ENCODE measurements at regions not wholly inside any gene's neighbourhood (a gene's known extent, or its start where the extent isn't known, plus 50 kb on each side); places are given as distances from the start of the nearest gene placed in this dataset.

DNA sequence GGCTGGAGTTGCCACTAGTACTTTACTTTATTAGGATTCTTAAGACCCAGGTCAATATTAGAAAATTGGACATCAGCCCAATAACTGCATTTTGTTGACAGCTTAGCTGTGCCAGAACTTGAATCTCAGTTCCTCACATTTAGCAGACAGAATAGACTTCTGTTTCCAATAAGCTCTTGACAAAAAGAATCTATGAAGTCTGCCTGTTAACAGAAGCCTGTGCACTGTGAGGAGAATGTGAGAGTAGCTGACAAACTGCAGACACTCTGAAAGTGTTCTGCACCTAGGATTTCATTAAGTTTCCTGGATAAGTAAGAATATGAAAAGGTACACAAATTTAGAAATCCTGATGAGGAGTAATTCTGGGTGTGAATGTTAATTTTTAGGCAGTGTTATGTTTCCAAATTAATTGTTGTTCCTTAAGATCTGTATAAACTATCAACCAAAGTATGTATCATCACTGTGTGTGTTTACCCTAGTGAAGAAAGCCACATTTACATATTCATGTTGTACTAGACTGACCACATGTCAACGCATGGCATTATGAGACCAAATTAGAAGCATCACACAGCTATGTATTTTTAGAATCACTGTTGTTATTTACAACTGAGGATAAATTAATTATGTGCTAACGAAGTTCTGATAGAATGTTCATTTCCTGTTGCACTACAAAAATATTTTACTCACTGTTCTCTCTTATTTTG lies 756.4 kb upstream of the IGFBP7 start:
- Histone ChIP-seq H4K8ac (ENCODE audit: low read depth, low read length) (no peak overlapping the region), H3K4me1 (ENCODE audit: control insufficient read depth, low read depth, low read length) (no peaks in the 10 kb centered on the region), H3K27me3 (ENCODE audit: insufficient read depth, low read length, poor library complexity) (no peaks in the 10 kb centered on the region), H3K36me3 (ENCODE audit: control insufficient read depth, insufficient read depth, low read length) (no peaks in the 10 kb centered on the region), H3K79me2 (ENCODE audit: control insufficient read depth, insufficient read depth, low read length) (no peaks in the 10 kb centered on the region), H3K4me2 (ENCODE audit: low read length) (no peak overlapping the region), H3K9ac (ENCODE audit: low read length) (no peak overlapping the region), H3K4ac (ENCODE audit: low read depth, low read length) (no peak overlapping the region), H3K27ac (ENCODE audit: low read depth, low read length) (no peak overlapping the region), H3K18ac (ENCODE audit: low read length) (no peak overlapping the region), H2BK15ac (replicated peaks; ENCODE audit: low read depth) (no peak overlapping the region), H3K4me3 (ENCODE audit: low read length) (no peak overlapping the region), H2BK120ac (ENCODE audit: low read depth, low read length) (no peak overlapping the region), H3K56ac (ENCODE audit: low read length) (no peak overlapping the region), H2AK5ac (ENCODE audit: low read length) (no peak overlapping the region), H3K23ac (ENCODE audit: low read length) (no peak overlapping the region), H3K79me1 (ENCODE audit: low read length) (no peaks in the 10 kb centered on the region), H2BK5ac (ENCODE audit: low read length) (no peak overlapping the region), H4K5ac (ENCODE audit: low read length) (no peak overlapping the region)
- DNase-seq: no peak
- no CpG with 5 or more reads among the region's 2 CpGs for WGBS (ENCODE audit: extremely low coverage, insufficient coverage, low lambda C conversion rate)

DNA sequence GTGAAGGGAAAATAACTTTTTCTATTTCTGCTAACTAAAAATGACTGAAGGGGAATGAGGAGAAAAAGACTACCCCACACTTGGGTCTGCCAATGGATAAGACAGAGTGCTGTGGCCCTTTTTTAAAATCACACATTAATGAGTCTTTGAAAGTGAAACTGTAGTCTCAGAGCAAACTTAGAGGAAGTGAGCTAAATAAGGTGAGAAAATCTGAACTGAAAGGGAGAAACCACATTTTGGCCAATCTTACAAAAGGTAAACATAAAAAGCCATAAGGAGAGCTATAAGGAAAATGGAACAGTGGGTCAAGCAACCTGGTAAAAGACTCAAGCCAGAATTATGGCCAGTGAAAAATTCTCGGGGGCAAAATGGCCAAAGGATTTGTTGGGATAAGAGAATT lies 755.1 kb upstream of the IGFBP7 start:
- H3K18ac ChIP-seq (ENCODE audit: low read length): no peak overlapping the region
- H2BK5ac ChIP-seq (ENCODE audit: low read length): no peak overlapping the region
- no peak overlapping the region for H2BK15ac ChIP-seq (replicated peaks; ENCODE audit: low read depth)
- H3K56ac ChIP-seq (ENCODE audit: low read length): no peak overlapping the region
- no peaks in the 10 kb centered on the region for H3K36me3 ChIP-seq (ENCODE audit: control insufficient read depth, insufficient read depth, low read length)
- no peaks in the 10 kb centered on the region for H3K4me1 ChIP-seq (ENCODE audit: control insufficient read depth, low read depth, low read length)
- no peak overlapping the region for H4K5ac ChIP-seq (ENCODE audit: low read length)
- H3K79me2 ChIP-seq (ENCODE audit: control insufficient read depth, insufficient read depth, low read length): no peaks in the 10 kb centered on the region
- no peak overlapping the region for H3K4ac ChIP-seq (ENCODE audit: low read depth, low read length)
- H3K27me3 ChIP-seq (ENCODE audit: insufficient read depth, low read length, poor library complexity): no peaks in the 10 kb centered on the region
- no peak overlapping the region for H2AK5ac ChIP-seq (ENCODE audit: low read length)
- H3K79me1 ChIP-seq (ENCODE audit: low read length): no peaks in the 10 kb centered on the region
- H3K27ac ChIP-seq (ENCODE audit: low read depth, low read length): no peak overlapping the region
- no peak overlapping the region for H3K23ac ChIP-seq (ENCODE audit: low read length)
- no peak overlapping the region for H3K4me2 ChIP-seq (ENCODE audit: low read length)
- no peak overlapping the region for H4K8ac ChIP-seq (ENCODE audit: low read depth, low read length)
- no peak overlapping the region for H3K4me3 ChIP-seq (ENCODE audit: low read length)
- DNase-seq: no peak
- no peak overlapping the region for H3K9ac ChIP-seq (ENCODE audit: low read length)
- WGBS (ENCODE audit: extremely low coverage, insufficient coverage, low lambda C conversion rate): no CpG with 5 or more reads among the region's 1 CpG
- no peak overlapping the region for H2BK120ac ChIP-seq (ENCODE audit: low read depth, low read length)

DNA sequence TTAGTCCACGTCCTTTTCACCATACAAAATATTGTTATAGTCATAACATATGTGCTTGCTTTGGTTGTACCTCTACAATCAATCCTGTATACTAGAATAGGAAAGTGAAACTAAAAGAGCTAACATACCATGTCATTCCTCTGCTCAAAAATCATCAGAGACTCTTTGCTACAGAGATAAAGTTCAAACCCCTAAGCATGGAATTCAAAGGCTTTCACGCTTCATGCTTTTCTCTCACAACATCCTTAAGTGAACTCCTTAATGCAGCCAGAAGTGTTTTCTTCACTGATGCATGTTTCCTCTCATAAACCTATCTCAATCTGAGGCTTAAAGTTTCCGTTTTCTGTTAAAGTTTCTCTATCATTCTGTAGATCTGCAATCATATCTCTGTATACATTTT lies 744.6 kb upstream of the IGFBP7 start:
- H3K36me3 ChIP-seq (ENCODE audit: control insufficient read depth, insufficient read depth, low read length): no peaks in the 10 kb centered on the region
- no peak overlapping the region for H2BK5ac ChIP-seq (ENCODE audit: low read length)
- no peak overlapping the region for H3K56ac ChIP-seq (ENCODE audit: low read length)
- no peak overlapping the region for H3K23ac ChIP-seq (ENCODE audit: low read length)
- H3K9ac ChIP-seq (ENCODE audit: low read length): no peak overlapping the region
- H3K27ac ChIP-seq (ENCODE audit: low read depth, low read length): no peak overlapping the region
- no peaks in the 10 kb centered on the region for H3K79me1 ChIP-seq (ENCODE audit: low read length)
- WGBS (ENCODE audit: extremely low coverage, insufficient coverage, low lambda C conversion rate): no CpG with 5 or more reads among the region's 3 CpGs
- no peak overlapping the region for H2AK5ac ChIP-seq (ENCODE audit: low read length)
- no peak overlapping the region for H3K4me2 ChIP-seq (ENCODE audit: low read length)
- H4K8ac ChIP-seq (ENCODE audit: low read depth, low read length): no peak overlapping the region
- H3K4ac ChIP-seq (ENCODE audit: low read depth, low read length): no peak overlapping the region
- no peak overlapping the region for H3K18ac ChIP-seq (ENCODE audit: low read length)
- H3K79me2 ChIP-seq (ENCODE audit: control insufficient read depth, insufficient read depth, low read length): no peaks in the 10 kb centered on the region
- no peak overlapping the region for H3K4me3 ChIP-seq (ENCODE audit: low read length)
- H2BK120ac ChIP-seq (ENCODE audit: low read depth, low read length): no peak overlapping the region
- no peaks in the 10 kb centered on the region for H3K27me3 ChIP-seq (ENCODE audit: insufficient read depth, low read length, poor library complexity)
- H3K4me1 ChIP-seq (ENCODE audit: control insufficient read depth, low read depth, low read length): no peaks in the 10 kb centered on the region
- no peak for DNase-seq
- H2BK15ac ChIP-seq (replicated peaks; ENCODE audit: low read depth): no peak overlapping the region
- no peak overlapping the region for H4K5ac ChIP-seq (ENCODE audit: low read length)

DNA sequence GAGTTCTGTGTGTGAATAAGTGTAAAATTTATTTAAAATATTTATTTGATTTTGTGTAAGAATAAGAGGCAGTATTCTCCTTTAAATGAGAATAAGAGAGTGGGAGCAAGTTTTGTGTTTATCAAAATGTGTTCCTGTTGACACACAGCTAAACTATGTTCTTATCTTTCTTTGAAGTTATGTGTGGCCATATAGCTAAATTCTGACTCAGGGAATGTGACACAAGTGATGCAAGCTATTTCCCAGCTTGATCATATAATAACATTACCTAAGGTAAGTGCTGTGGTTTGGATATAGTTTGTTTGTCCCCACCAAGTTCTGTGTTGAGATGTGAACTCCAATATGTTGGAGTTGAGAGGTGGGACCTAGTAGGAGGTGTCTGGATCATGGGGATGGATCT lies 740.0 kb upstream of the IGFBP7 start:
- Histone ChIP-seq H3K79me1 (ENCODE audit: low read length) (no peaks in the 10 kb centered on the region), H3K4me1 (ENCODE audit: control insufficient read depth, low read depth, low read length) (no peaks in the 10 kb centered on the region), H3K23ac (ENCODE audit: low read length) (no peak overlapping the region), H3K4me2 (ENCODE audit: low read length) (no peak overlapping the region), H4K5ac (ENCODE audit: low read length) (no peak overlapping the region), H3K56ac (ENCODE audit: low read length) (no peak overlapping the region), H3K4ac (ENCODE audit: low read depth, low read length) (no peak overlapping the region), H2BK120ac (ENCODE audit: low read depth, low read length) (no peak overlapping the region), H2AK5ac (ENCODE audit: low read length) (no peak overlapping the region), H4K8ac (ENCODE audit: low read depth, low read length) (no peak overlapping the region), H2BK5ac (ENCODE audit: low read length) (no peak overlapping the region), H3K9ac (ENCODE audit: low read length) (no peak overlapping the region), H3K18ac (ENCODE audit: low read length) (no peak overlapping the region), H3K4me3 (ENCODE audit: low read length) (no peak overlapping the region), H2BK15ac (replicated peaks; ENCODE audit: low read depth) (no peak overlapping the region), H3K27ac (ENCODE audit: low read depth, low read length) (no peak overlapping the region), H3K27me3 (ENCODE audit: insufficient read depth, low read length, poor library complexity) (no peaks in the 10 kb centered on the region), H3K36me3 (ENCODE audit: control insufficient read depth, insufficient read depth, low read length) (no peaks in the 10 kb centered on the region), H3K79me2 (ENCODE audit: control insufficient read depth, insufficient read depth, low read length) (no peaks in the 10 kb centered on the region)
- no peak for DNase-seq

DNA sequence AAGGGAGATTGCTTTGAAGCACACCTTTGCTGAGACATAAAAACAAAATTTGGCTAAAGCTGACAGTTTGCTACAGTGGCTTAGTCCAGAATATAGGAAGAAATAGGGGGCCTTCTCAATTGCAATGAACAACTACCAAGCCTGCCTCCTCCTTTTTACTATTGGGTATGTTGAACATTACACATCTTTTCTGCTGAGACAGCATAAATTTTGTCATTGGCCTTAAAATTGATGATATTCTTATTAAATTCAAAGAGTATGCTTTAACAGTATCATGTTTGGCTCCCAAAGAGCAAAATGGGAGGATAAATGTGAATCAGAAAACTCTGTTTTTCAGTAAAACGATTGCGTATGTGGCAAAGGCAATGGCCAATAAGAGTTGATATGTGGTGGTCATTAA lies 721.9 kb upstream of the IGFBP7 start:
- WGBS (ENCODE audit: extremely low coverage, insufficient coverage, low lambda C conversion rate): no CpG with 5 or more reads among the region's 2 CpGs
- Histone ChIP-seq H2AK5ac (ENCODE audit: low read length) (no peak overlapping the region), H3K4me3 (ENCODE audit: low read length) (no peak overlapping the region)

DNA sequence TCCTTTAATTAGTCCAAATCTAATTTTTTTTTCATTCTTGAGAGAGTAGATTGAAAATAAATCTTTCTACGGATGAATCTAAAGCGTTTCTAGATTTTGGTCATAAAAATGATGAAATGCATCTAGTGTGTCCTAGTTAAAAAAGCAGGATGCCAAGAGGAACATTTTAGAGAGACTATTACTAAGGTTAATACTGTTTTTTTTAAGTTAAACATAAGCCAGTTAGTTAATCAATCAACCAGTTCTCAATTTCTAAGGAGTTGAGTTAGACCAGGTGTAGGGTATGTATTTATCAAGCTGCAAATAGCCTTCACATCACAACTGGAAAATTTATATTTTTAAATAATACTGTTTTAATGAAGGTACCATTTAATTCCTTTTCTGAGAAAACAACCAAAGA lies 679.5 kb upstream of the IGFBP7 start:
- H3K4me2 ChIP-seq (ENCODE audit: low read length): no peak overlapping the region
- H2BK5ac ChIP-seq (ENCODE audit: low read length): no peak overlapping the region
- H3K4ac ChIP-seq (ENCODE audit: low read depth, low read length): no peak overlapping the region
- no peak overlapping the region for H3K23ac ChIP-seq (ENCODE audit: low read length)
- H3K79me2 ChIP-seq (ENCODE audit: control insufficient read depth, insufficient read depth, low read length): no peaks in the 10 kb centered on the region
- H3K36me3 ChIP-seq (ENCODE audit: control insufficient read depth, insufficient read depth, low read length): no peaks in the 10 kb centered on the region
- no peaks in the 10 kb centered on the region for H3K79me1 ChIP-seq (ENCODE audit: low read length)
- no peak overlapping the region for H2BK120ac ChIP-seq (ENCODE audit: low read depth, low read length)
- H3K27ac ChIP-seq (ENCODE audit: low read depth, low read length): no peak overlapping the region
- no peak overlapping the region for H3K9ac ChIP-seq (ENCODE audit: low read length)
- WGBS (ENCODE audit: extremely low coverage, insufficient coverage, low lambda C conversion rate): no CpG with 5 or more reads among the region's 2 CpGs
- H2BK15ac ChIP-seq (replicated peaks; ENCODE audit: low read depth): no peak overlapping the region
- DNase-seq: no peak
- no peak overlapping the region for H3K56ac ChIP-seq (ENCODE audit: low read length)
- H2AK5ac ChIP-seq (ENCODE audit: low read length): no peak overlapping the region
- H3K4me1 ChIP-seq (ENCODE audit: control insufficient read depth, low read depth, low read length): no peaks in the 10 kb centered on the region
- H4K5ac ChIP-seq (ENCODE audit: low read length): no peak overlapping the region
- H3K18ac ChIP-seq (ENCODE audit: low read length): no peak overlapping the region
- no peak overlapping the region for H3K4me3 ChIP-seq (ENCODE audit: low read length)
- H4K8ac ChIP-seq (ENCODE audit: low read depth, low read length): no peak overlapping the region
- H3K27me3 ChIP-seq (ENCODE audit: insufficient read depth, low read length, poor library complexity): no peaks in the 10 kb centered on the region

More for the DNA sequence above, 721.9 kb upstream of the IGFBP7 start:
- H3K4me1 ChIP-seq (ENCODE audit: control insufficient read depth, low read depth, low read length): no peaks in the 10 kb centered on the region
- no peak overlapping the region for H3K4me2 ChIP-seq (ENCODE audit: low read length)
- DNase-seq: no peak
- H3K18ac ChIP-seq (ENCODE audit: low read length): no peak overlapping the region
- H3K23ac ChIP-seq (ENCODE audit: low read length): no peak overlapping the region
- no peak overlapping the region for H2BK120ac ChIP-seq (ENCODE audit: low read depth, low read length)
- H4K5ac ChIP-seq (ENCODE audit: low read length): no peak overlapping the region
- no peaks in the 10 kb centered on the region for H3K36me3 ChIP-seq (ENCODE audit: control insufficient read depth, insufficient read depth, low read length)
- no peaks in the 10 kb centered on the region for H3K79me2 ChIP-seq (ENCODE audit: control insufficient read depth, insufficient read depth, low read length)
- no peaks in the 10 kb centered on the region for H3K27me3 ChIP-seq (ENCODE audit: insufficient read depth, low read length, poor library complexity)
- H3K9ac ChIP-seq (ENCODE audit: low read length): no peak overlapping the region
- no peak overlapping the region for H3K56ac ChIP-seq (ENCODE audit: low read length)
- no peak overlapping the region for H3K4ac ChIP-seq (ENCODE audit: low read depth, low read length)
- no peak overlapping the region for H2BK15ac ChIP-seq (replicated peaks; ENCODE audit: low read depth)
- no peak overlapping the region for H3K27ac ChIP-seq (ENCODE audit: low read depth, low read length)
- no peak overlapping the region for H4K8ac ChIP-seq (ENCODE audit: low read depth, low read length)
- no peak overlapping the region for H2BK5ac ChIP-seq (ENCODE audit: low read length)
- H3K79me1 ChIP-seq (ENCODE audit: low read length): no peaks in the 10 kb centered on the region

All from mesendoderm (in vitro differentiated cells).